Kidney tubule cell (primary cell): ENCODE measurements at regions not wholly inside any gene's neighbourhood (a gene's known extent, or its start where the extent isn't known, plus 50 kb on each side); places are given as distances from the start of the nearest gene placed in this dataset.

Source experiments
- DNase-seq: peaks from one replicate; pipeline ENCODE4 v3.0.0-alpha.2; 2018; ENCODE audit warnings: low spot score

- DNase-seq = peak; percentile 53
Measured at GRCh38 chr9:107948601-107949000, 459.0 kb upstream of the KLF4 start.

GRCh38 chr9:107948086-107948485, 458.5 kb upstream of the KLF4 start:
- DNase-seq = peak; percentile 39

GRCh38 chr9:107946364-107947141, 457.0 kb upstream of the KLF4 start:
- DNase-seq = no peak

- no peak for DNase-seq
Measured at GRCh38 chr9:107945961-107946360, 456.4 kb upstream of the KLF4 start.

GRCh38 chr9:107945493-107945892, 455.9 kb upstream of the KLF4 start:
- no peak for DNase-seq

GRCh38 chr9:107944387-107944786, 454.8 kb upstream of the KLF4 start:
- DNase-seq = no peak

- no peak for DNase-seq
Measured at GRCh38 chr9:107943901-107944300, 454.3 kb upstream of the KLF4 start.

- no peak for DNase-seq
Measured at GRCh38 chr9:107942856-107943255, 453.3 kb upstream of the KLF4 start.

GRCh38 chr9:107942291-107942690, 452.7 kb upstream of the KLF4 start:
- no peak for DNase-seq

GRCh38 chr9:107940616-107941595, 451.3 kb upstream of the KLF4 start:
- no peak for DNase-seq

- no peak for DNase-seq
Measured at GRCh38 chr9:107938801-107939386, 449.3 kb upstream of the KLF4 start.

GRCh38 chr9:107935931-107936330, 446.4 kb upstream of the KLF4 start:
- DNase-seq = no peak

- no peak for DNase-seq
Measured at GRCh38 chr9:107933516-107933915, 443.9 kb upstream of the KLF4 start.

- DNase-seq = peak; percentile 69
Measured at GRCh38 chr9:107933097-107933496, 443.5 kb upstream of the KLF4 start.

GRCh38 chr9:107932601-107933000, 443.0 kb upstream of the KLF4 start:
- no peak for DNase-seq

- peak; percentile 30 for DNase-seq
Measured at GRCh38 chr9:107932046-107932445, 442.5 kb upstream of the KLF4 start.

- DNase-seq = no peak
Measured at GRCh38 chr9:107931071-107931715, 441.6 kb upstream of the KLF4 start.

GRCh38 chr9:107929443-107929842, 439.9 kb upstream of the KLF4 start:
- DNase-seq = peak; percentile 26

- no peak for DNase-seq
Measured at GRCh38 chr9:107928701-107929371, 439.3 kb upstream of the KLF4 start.

- no peak for DNase-seq
Measured at GRCh38 chr9:107927276-107927675, 437.7 kb upstream of the KLF4 start.

GRCh38 chr9:107925749-107926297, 436.3 kb upstream of the KLF4 start:
- DNase-seq = no peak
